Progenitor cell of endocrine pancreas (in vitro differentiated cells): ENCODE measurements at regions not wholly inside any gene's neighbourhood (a gene's known extent, or its start where the extent isn't known, plus 50 kb on each side); places are given as distances from the start of the nearest gene placed in this dataset.

ENCODE experiments used
- DNase-seq: peaks from one replicate; pipeline ENCODE4 v3.0.0; 2021; ENCODE audit warnings: low spot score; ENCODE audit not compliant: unreplicated experiment
- H3K27ac Mint-ChIP-seq: 2 replicates; pipeline ENCODE4 v1.8.0; 2021; ENCODE audit warnings: mild to moderate bottlenecking, moderate library complexity, mixed read lengths
- H3K27me3 Mint-ChIP-seq: 2 replicates; pipeline ENCODE4 v1.8.0; 2021; ENCODE audit warnings: mixed read lengths
- H3K36me3 Mint-ChIP-seq: 2 replicates; pipeline ENCODE4 v1.8.0; 2022; ENCODE audit warnings: mixed read lengths; ENCODE audit not compliant: insufficient read depth
- H3K4me1 Mint-ChIP-seq: 2 replicates; pipeline ENCODE4 v1.8.0; 2021; ENCODE audit warnings: low read depth, mixed read lengths
- H3K4me3 Mint-ChIP-seq: 2 replicates; pipeline ENCODE4 v1.8.0; 2021; ENCODE audit warnings: low read depth, mild to moderate bottlenecking, moderate library complexity, mixed read lengths
- H3K9me3 Mint-ChIP-seq: 2 replicates; pipeline ENCODE4 v1.8.0; 2021; ENCODE audit warnings: low read depth, mixed read lengths
- TF ChIP-seq, protein P1 (sequence below): fragments of 200-600 bp; sonication (generic); IDR thresholded peaks from one replicate; pipeline ENCODE4 v1.5.0; 2021; ENCODE audit warnings: antibody characterized with exemption, mild to moderate bottlenecking; ENCODE audit not compliant: unreplicated experiment

DNA sequence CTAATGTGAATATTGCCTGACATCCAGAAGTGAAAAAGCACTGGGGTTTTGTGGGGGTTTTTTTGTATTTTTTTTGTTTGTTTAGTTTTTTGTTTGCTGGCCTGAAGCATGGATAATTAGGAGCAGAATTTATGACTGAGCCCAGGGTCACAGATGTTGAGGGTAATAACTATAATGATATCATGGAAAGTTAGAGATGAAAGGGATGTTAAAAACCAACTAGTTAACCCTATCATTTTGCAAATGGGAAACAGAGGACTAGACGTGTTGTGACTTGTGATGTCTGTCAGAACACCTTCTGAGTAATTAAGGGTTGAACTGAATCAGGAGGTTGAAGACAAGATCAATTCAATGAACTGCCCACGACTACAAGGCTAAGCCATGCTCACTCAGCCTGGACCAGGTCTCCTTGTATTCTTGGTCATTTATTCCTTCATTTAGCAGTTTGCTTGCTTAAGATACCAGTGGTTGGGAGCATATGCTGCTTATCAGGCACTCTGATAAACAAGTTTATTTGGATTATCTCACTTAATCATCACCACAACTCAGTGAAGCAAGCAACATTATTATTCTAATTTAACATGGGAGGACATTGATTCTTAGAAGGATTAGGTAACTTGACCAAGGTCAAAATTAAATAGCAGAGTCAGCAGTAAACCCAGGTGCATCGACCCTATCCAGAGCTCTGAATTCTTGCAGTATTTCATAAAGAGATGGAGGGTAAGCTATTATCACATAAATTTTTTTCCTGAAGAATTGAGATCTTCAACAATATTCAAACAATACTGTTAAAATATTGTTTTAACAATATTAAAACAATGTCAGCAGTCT, 75.7 kb upstream of the PIK3R1 start:
- peaks cover 11% of the 10 kb centered on the region for H3K27me3 Mint-ChIP-seq
- DNase-seq = no peak
- peaks cover 25% of the 10 kb centered on the region for H3K4me1 Mint-ChIP-seq
- peaks cover 2% of the 10 kb centered on the region for H3K36me3 Mint-ChIP-seq
- peaks cover 8% of the 10 kb centered on the region for H3K9me3 Mint-ChIP-seq
- H3K27ac Mint-ChIP-seq = no peak overlapping the region
- TF ChIP-seq, protein P1, sequence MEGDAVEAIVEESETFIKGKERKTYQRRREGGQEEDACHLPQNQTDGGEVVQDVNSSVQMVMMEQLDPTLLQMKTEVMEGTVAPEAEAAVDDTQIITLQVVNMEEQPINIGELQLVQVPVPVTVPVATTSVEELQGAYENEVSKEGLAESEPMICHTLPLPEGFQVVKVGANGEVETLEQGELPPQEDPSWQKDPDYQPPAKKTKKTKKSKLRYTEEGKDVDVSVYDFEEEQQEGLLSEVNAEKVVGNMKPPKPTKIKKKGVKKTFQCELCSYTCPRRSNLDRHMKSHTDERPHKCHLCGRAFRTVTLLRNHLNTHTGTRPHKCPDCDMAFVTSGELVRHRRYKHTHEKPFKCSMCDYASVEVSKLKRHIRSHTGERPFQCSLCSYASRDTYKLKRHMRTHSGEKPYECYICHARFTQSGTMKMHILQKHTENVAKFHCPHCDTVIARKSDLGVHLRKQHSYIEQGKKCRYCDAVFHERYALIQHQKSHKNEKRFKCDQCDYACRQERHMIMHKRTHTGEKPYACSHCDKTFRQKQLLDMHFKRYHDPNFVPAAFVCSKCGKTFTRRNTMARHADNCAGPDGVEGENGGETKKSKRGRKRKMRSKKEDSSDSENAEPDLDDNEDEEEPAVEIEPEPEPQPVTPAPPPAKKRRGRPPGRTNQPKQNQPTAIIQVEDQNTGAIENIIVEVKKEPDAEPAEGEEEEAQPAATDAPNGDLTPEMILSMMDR = no peak
- H3K4me3 Mint-ChIP-seq = no peak overlapping the region

DNA sequence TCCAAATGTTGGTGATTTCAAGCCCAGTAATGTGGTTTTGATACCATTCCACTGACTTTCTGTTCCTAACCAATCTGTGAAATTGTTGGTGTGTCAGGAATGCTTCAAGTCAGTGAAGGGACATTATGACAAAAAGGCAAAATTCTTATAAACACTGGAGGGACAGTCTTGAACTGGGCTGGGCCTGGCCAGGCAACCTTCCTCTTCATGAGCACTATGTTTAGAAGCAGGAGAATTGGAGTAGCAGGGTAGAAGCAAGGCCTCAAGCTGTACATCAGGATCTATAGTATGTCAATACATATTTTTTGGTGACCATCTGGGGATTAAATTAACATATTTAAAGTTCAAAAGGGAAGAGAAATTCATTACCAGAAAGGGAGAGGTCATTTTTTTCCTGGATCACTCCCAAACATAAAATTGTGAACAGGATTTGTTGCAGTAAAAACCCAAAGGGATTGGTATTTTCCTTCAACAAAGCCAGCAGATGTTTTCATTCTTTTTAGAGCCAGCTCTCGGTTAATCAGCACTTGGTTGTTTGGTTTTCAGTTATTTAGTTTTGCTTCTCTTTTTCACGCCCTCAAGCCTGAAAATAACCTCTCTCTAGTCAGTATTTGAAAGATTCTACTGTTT, 77.9 kb upstream of the PIK3R1 start:
- peaks cover 16% of the 10 kb centered on the region for H3K27me3 Mint-ChIP-seq
- no peaks in the 10 kb centered on the region for H3K36me3 Mint-ChIP-seq
- no peak for DNase-seq
- H3K4me3 Mint-ChIP-seq = no peak overlapping the region
- TF ChIP-seq, protein P1 = no peak
- H3K4me1 Mint-ChIP-seq = peaks cover 32% of the 10 kb centered on the region
- H3K9me3 Mint-ChIP-seq = peaks cover under 1% of the 10 kb centered on the region
- no peak overlapping the region for H3K27ac Mint-ChIP-seq

DNA sequence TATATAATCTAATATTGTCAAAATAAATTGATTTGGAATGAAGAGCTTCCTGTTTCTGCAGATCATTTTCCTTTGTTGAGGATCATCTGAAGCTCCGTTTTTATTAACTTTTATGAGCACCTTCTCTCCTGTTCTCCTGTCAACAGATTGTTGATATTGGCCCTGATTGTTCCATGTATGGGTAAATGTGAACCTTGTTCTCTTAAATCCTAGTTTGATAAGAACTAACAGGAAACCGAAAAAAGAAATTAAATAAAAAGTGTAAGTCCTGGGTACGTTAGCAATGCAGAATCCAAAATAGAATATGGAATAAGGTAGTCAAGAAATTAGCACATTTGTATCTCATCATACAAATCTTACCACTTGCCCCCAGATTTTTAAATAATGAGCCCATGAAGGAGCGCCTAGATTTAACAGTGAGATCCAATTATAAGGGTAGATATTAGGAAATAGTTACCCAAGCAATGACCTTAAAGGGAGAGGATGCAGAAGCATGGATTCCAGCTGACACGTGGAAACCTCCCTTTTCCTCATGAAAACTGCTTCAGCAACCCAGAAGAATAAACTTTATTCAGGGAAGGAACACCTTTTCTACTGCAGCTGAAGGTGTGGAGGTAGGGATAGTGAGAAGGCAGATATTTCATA, 80.8 kb upstream of the PIK3R1 start:
- H3K4me1 Mint-ChIP-seq = peaks cover 19% of the 10 kb centered on the region
- TF ChIP-seq, protein P1 = no peak
- no peaks in the 10 kb centered on the region for H3K9me3 Mint-ChIP-seq
- no peak for DNase-seq
- H3K27me3 Mint-ChIP-seq = peaks cover 21% of the 10 kb centered on the region
- H3K27ac Mint-ChIP-seq = no peak overlapping the region
- no peaks in the 10 kb centered on the region for H3K36me3 Mint-ChIP-seq
- no peak overlapping the region for H3K4me3 Mint-ChIP-seq

DNA sequence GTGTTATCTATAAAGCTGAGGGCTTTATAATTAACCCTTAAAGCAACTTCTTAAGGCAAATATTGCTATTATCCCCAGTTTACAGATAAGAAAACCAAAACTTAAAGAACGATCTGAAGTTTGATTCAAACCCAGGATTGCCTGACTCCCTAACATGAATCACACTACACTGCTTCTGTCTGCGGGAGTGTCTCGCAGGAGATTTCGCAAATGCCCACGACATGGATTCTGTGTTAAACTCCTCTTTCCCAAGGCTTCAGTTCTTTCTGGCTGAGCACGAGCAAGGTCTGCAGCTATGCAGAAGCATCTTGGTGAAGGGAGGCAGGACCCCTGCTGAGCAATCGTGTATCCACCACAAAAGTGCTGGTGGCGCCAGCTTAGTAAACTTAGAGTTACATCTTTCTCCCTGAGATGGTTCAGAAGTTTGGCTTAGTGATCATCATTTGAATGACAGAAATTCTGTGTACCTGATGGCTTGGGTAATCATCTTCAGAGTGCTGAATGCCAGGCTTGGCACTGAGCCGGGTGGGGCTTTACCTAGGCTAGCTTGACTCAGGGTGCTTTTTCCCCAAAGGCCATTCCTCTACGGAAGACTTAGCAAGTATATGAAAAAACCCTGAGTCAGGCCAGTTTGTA, 81.4 kb upstream of the PIK3R1 start:
- no peak overlapping the region for H3K27ac Mint-ChIP-seq
- peaks cover 19% of the 10 kb centered on the region for H3K4me1 Mint-ChIP-seq
- H3K36me3 Mint-ChIP-seq = no peaks in the 10 kb centered on the region
- no peaks in the 10 kb centered on the region for H3K9me3 Mint-ChIP-seq
- H3K27me3 Mint-ChIP-seq = peaks cover 21% of the 10 kb centered on the region
- DNase-seq = no peak
- H3K4me3 Mint-ChIP-seq = no peak overlapping the region
- TF ChIP-seq, protein P1 = no peak

DNA sequence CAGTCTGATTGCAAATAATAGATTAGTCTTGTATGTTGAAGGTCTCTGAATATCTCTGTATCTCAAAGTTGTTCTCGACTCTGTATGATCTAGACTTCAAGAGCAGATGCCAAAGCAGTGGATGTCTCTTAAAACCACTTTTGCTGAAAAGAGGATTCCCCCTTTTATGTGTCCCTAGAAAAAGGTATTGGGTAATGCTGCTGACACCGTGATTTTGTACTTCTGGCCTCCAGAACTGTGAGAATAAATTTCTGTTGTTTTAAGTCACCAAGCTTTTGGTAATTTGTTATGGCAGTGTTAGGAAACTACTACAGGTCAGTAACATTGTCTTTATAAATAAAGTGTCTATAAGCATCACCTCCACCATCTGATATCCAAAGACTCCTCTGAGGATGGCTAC, 85.3 kb upstream of the PIK3R1 start:
- DNase-seq = no peak
- H3K27ac Mint-ChIP-seq = no peak overlapping the region
- no peaks in the 10 kb centered on the region for H3K36me3 Mint-ChIP-seq
- H3K27me3 Mint-ChIP-seq = peaks cover 27% of the 10 kb centered on the region
- TF ChIP-seq, protein P1 = no peak
- H3K9me3 Mint-ChIP-seq = no peaks in the 10 kb centered on the region
- peaks cover 18% of the 10 kb centered on the region for H3K4me1 Mint-ChIP-seq
- H3K4me3 Mint-ChIP-seq = no peak overlapping the region
